Activated T-cell treated with anti-CD3 and anti-CD28 coated beads, Interleukin-2, amount 50 U/mL, for 4 hours (primary cell): ENCODE measurements at regions not wholly inside any gene's neighbourhood (a gene's known extent, or its start where the extent isn't known, plus 50 kb on each side); places are given as distances from the start of the nearest gene placed in this dataset.

Experiments used
- ATAC-seq, 2 donors: fragments of 200-7000 bp; cut with Tn5 transposase; one replicate each; pipeline ENCODE4 v1.10.0; 2021
- DNase-seq: peaks from one replicate; pipeline ENCODE4 v3.0.0-alpha.2; 2020
- H3K27me3 Mint-ChIP-seq: one replicate; pipeline ENCODE4 v1.8.0; 2021; ENCODE audit warnings: low read depth, mixed read lengths
- H3K36me3 Mint-ChIP-seq: one replicate; pipeline ENCODE4 v1.8.0; 2022; ENCODE audit warnings: mixed read lengths; ENCODE audit not compliant: insufficient read depth
- H3K4me1 Mint-ChIP-seq: one replicate; pipeline ENCODE4 v1.8.0; 2021; ENCODE audit warnings: low read depth, mixed read lengths
- H3K4me3 Mint-ChIP-seq: one replicate; pipeline ENCODE4 v1.8.0; 2021; ENCODE audit warnings: mild to moderate bottlenecking, moderate library complexity, mixed read lengths
- H3K9me3 Mint-ChIP-seq: one replicate; pipeline ENCODE4 v1.8.0; 2021; ENCODE audit warnings: mixed read lengths

GRCh38 chr10:31081937-31082840 lies 50.5 kb upstream of the ZNF438 start:
- H3K4me1 Mint-ChIP-seq = peaks cover 2% of the 10 kb centered on the region
- no peak overlapping the region for H3K4me3 Mint-ChIP-seq
- peaks cover 6% of the 10 kb centered on the region for H3K27me3 Mint-ChIP-seq
- DNase-seq = no peak
- ATAC-seq = no peak
- H3K36me3 Mint-ChIP-seq = no peaks in the 10 kb centered on the region
- no peaks in the 10 kb centered on the region for H3K9me3 Mint-ChIP-seq

- Mint-ChIP-seq H3K4me1 (peaks cover 2% of the 10 kb centered on the region), H3K36me3 (no peaks in the 10 kb centered on the region), H3K27me3 (peaks cover 6% of the 10 kb centered on the region), H3K9me3 (no peaks in the 10 kb centered on the region), H3K4me3 (no peak overlapping the region)
- peak; percentile 40 for DNase-seq
- ATAC-seq = peak; percentile 77 to 90
These were observed 52.1 kb upstream of the ZNF438 start for GRCh38 chr10:31083765-31084184.

GRCh38 chr10:31087011-31087410 lies 55.3 kb upstream of the ZNF438 start:
- ATAC-seq = no peak
- no peak overlapping the region for H3K4me3 Mint-ChIP-seq
- DNase-seq = no peak
- H3K9me3 Mint-ChIP-seq = no peaks in the 10 kb centered on the region
- no peaks in the 10 kb centered on the region for H3K27me3 Mint-ChIP-seq
- H3K36me3 Mint-ChIP-seq = no peaks in the 10 kb centered on the region
- H3K4me1 Mint-ChIP-seq = peaks cover 12% of the 10 kb centered on the region

DNA sequence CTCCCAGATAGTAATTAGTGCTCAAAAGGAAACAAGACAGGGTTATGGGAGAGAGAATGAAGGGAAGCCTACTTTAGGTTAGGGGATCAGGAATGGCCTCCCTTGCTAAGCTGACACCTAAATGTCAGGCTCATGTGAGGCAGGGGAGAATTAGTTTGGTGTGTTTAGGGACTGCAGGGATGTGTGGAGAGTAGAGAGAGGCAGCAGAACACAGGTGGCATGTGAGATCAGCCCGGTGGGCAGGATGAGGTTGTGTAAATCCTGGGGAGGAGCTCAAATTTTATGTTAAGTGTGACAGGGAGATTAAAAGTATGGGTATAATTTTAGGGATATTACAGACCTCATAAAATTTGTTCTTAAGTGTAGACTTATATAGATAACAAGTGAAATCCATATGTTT lies 56.2 kb upstream of the ZNF438 start:
- Mint-ChIP-seq H3K9me3 (no peaks in the 10 kb centered on the region), H3K4me3 (no peak overlapping the region), H3K4me1 (peaks cover 12% of the 10 kb centered on the region), H3K27me3 (no peaks in the 10 kb centered on the region), H3K36me3 (no peaks in the 10 kb centered on the region)
- ATAC-seq (no peak), DNase-seq (no peak)

DNA sequence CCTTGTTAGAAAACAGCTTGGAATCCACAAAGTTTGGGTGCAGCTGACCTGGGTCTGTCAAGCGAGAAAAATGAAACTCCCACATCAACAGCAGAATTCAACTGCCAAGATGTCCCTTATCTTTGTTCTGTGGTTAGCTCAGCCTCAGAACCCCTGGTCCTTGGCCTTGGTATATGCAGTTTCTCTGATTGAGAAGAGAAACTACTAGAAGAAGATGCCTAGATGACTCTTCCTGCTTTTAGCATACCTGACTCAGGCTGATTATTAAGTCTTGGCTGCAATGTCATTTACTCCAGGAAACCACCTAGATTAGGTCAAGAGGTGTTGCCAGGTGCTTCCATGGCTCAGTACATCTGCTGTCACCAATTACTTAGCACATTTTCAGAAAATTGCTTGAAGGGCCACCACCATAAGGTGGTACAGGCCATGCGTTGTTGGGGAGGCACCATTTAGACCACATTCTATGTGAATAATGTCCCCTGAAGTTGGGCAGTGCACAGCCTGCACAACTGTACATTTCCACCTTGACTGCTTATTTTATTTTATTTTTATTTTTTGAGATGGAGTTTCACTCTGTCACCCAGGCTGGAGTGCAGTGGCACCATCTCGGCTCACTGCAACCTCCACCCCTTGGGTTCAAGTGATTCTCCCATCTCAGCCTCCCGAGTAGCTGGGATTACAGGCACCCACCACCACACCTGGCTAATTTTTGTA lies 59.4 kb upstream of the ZNF438 start:
- Mint-ChIP-seq H3K4me1 (peaks cover 16% of the 10 kb centered on the region), H3K4me3 (no peak overlapping the region), H3K27me3 (no peaks in the 10 kb centered on the region), H3K36me3 (no peaks in the 10 kb centered on the region), H3K9me3 (no peaks in the 10 kb centered on the region)
- DNase-seq (no peak), ATAC-seq (peak; percentile 14 to 64)

DNA sequence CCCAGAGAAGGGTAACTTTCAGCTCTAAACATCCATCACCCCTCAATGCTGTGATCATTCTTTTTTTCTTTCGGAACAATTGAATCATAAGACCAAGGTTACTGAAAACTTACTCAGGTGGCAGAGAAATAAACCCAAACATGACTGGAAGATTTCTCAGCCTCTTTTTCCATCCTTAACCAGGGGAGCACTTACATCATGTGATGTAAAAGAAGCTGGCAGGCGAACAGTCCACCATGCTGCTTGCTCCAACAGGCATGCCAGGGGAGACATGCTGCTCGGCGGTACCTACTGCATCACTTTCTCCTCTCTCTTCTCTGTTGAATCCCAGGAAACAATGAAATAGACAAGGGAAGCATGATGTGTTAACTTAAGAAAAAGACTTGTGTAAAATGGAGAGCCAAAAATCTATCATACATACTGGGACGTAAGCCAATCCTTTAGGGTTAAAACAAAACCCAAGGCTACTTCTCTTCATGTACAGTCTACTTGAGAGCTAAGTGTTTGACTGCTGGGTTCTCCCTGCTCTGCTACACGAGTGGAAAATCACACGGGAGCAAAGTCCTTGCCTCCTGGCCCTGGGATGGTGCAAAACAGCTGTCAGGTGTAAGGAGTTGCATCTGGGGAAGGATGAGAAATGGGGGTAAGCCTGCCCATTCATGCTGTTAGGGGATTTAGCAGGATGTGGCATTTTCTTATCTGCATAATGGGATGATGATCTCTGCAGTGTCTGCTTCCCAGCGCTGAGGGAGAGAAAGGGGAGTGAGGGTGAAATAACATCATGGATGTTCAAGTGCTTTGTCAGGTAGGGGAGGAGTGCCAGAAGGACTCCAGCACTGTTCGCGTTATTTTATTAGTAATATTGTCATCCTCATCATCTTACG lies 64.3 kb upstream of the ZNF438 start:
- Mint-ChIP-seq H3K9me3 (no peaks in the 10 kb centered on the region), H3K36me3 (no peaks in the 10 kb centered on the region), H3K4me1 (peaks cover 27% of the 10 kb centered on the region), H3K4me3 (no peak overlapping the region), H3K27me3 (no peaks in the 10 kb centered on the region)
- ATAC-seq = no peak
- no peak for DNase-seq

DNA sequence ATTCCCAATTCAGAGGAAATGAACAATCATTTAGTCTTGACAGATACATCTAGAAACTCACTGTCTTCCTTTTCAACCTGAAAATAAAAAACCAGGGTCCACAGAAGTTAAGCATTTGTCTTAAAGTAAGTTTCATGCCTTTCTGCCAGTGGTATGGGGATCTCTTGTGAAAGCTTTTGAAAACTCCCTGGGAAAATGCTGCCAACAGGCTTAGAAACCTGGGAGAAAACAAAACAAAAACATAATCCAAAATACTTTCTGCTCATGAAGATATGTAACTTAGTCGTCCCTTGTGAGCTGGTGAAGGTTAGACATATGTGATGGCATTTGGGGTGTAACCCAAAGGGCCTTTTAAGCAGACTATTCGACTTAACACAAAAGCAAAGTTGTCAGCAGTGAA lies 66.4 kb upstream of the ZNF438 start:
- Mint-ChIP-seq H3K27me3 (no peaks in the 10 kb centered on the region), H3K4me3 (no peak overlapping the region), H3K4me1 (peaks cover 38% of the 10 kb centered on the region), H3K9me3 (no peaks in the 10 kb centered on the region), H3K36me3 (no peaks in the 10 kb centered on the region)
- no peak for DNase-seq
- no peak for ATAC-seq

- peaks cover 38% of the 10 kb centered on the region for H3K4me1 Mint-ChIP-seq
- no peaks in the 10 kb centered on the region for H3K36me3 Mint-ChIP-seq
- DNase-seq = no peak
- ATAC-seq = no peak
- H3K27me3 Mint-ChIP-seq = no peaks in the 10 kb centered on the region
- no peak overlapping the region for H3K4me3 Mint-ChIP-seq
- no peaks in the 10 kb centered on the region for H3K9me3 Mint-ChIP-seq
These were observed 67.4 kb upstream of the ZNF438 start for GRCh38 chr10:31099094-31099493.

DNA sequence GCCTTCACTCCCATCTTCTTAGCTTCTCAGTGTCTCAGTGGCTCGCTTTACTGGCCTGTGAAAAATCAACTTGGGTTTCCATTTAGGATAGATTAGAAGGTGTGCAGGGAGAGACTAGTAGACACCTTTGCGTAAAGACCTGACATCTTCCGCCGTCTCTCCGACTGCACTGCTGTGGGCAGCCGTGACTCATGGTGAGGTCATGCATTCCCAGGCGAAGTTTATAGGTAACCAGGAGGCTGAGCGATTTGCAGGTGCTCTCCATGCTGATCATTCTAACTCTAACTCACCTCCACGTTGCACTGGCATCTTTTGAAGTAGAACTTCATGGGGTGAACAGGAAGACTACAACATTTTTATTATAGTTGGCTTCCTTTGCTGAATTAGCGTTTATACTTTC lies 68.0 kb upstream of the ZNF438 start:
- Mint-ChIP-seq H3K4me3 (no peak overlapping the region), H3K4me1 (peaks cover 38% of the 10 kb centered on the region), H3K9me3 (no peaks in the 10 kb centered on the region), H3K36me3 (no peaks in the 10 kb centered on the region), H3K27me3 (no peaks in the 10 kb centered on the region)
- peak; percentile 31 for DNase-seq
- peak in 1 of 2 donors; percentile 17 for ATAC-seq

GRCh38 chr10:31100115-31100601 lies 68.5 kb upstream of the ZNF438 start:
- Mint-ChIP-seq H3K4me1 (peaks cover 38% of the 10 kb centered on the region), H3K9me3 (no peaks in the 10 kb centered on the region), H3K36me3 (no peaks in the 10 kb centered on the region), H3K27me3 (no peaks in the 10 kb centered on the region), H3K4me3 (no peak overlapping the region)
- ATAC-seq = no peak
- no peak for DNase-seq

DNA sequence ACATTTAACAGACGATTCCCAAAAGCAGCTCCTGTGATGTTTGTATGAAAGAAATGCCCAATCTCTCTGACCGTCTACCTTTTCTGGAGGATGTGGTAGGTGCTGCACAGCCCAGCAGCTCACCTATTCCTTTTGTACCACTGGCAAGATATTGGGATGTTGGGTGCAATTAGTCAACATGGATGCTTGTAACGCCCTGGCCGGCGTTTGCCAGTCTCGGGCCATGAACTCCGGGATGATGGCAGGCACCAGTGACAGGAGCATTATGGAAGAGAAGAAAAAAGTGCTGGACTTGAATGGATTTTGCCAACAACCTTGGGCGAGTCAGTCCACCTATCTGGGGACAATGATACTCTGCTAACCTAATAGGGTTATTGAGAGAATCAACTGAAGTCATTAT lies 69.0 kb upstream of the ZNF438 start:
- no peak for DNase-seq
- Mint-ChIP-seq H3K4me3 (no peak overlapping the region), H3K4me1 (peaks cover 35% of the 10 kb centered on the region), H3K36me3 (no peaks in the 10 kb centered on the region), H3K9me3 (no peaks in the 10 kb centered on the region), H3K27me3 (no peaks in the 10 kb centered on the region)
- no peak for ATAC-seq

DNA sequence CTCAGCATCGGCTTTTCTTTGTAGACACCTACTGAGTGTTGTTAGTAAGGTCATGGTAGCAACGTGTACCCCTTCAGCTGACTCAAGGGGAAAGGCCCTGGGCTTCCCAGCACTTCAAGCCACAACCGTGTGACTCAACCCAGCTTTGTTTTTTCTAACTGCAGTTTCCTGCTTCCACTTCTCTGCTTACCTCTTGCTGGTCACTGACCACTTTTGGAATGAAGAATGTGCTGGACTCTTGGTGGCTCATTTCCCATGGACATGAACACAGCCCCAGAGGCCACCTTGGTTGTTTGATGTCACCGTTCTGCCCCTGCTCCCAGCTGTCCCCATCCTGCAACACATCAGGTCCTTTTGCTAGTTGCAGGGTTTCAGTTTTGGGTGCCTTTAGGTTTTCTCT lies 69.5 kb upstream of the ZNF438 start:
- peaks cover 31% of the 10 kb centered on the region for H3K4me1 Mint-ChIP-seq
- no peaks in the 10 kb centered on the region for H3K36me3 Mint-ChIP-seq
- ATAC-seq = peak; percentile 97 to 98
- DNase-seq = peak; percentile 48
- H3K9me3 Mint-ChIP-seq = no peaks in the 10 kb centered on the region
- H3K4me3 Mint-ChIP-seq = no peak overlapping the region
- no peaks in the 10 kb centered on the region for H3K27me3 Mint-ChIP-seq

GRCh38 chr10:31102421-31102820 lies 70.8 kb upstream of the ZNF438 start:
- H3K27me3 Mint-ChIP-seq = no peaks in the 10 kb centered on the region
- ATAC-seq = no peak

DNA sequence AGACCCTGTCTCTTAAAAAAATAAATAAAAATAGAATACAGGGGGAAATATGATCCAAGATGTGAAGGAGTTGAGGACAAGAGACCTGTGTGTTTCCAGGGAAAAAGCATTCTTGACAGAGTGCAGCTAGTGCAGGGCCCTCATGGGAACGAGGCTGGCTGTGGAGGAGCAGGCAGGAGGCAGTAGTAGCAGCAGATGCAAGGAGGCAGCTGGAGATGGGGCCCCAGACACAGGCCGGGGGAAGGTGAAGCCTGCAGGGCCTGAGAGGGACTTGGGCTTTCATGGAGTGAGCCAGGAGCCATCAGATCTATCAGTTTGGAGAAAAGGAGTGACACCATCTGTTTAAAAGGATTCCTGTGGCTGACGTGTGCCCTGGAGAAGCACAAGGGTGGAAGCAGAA lies 71.4 kb upstream of the ZNF438 start:
- H3K9me3 Mint-ChIP-seq = no peaks in the 10 kb centered on the region
- H3K4me3 Mint-ChIP-seq = no peak overlapping the region
- H3K36me3 Mint-ChIP-seq = no peaks in the 10 kb centered on the region
- ATAC-seq (no peak), DNase-seq (no peak)
- H3K27me3 Mint-ChIP-seq = no peaks in the 10 kb centered on the region
- H3K4me1 Mint-ChIP-seq = peaks cover 29% of the 10 kb centered on the region

More at GRCh38 chr10:31102421-31102820, 70.8 kb upstream of the ZNF438 start:
- DNase-seq = no peak
- peaks cover 29% of the 10 kb centered on the region for H3K4me1 Mint-ChIP-seq
- H3K9me3 Mint-ChIP-seq = no peaks in the 10 kb centered on the region
- no peak overlapping the region for H3K4me3 Mint-ChIP-seq
- no peaks in the 10 kb centered on the region for H3K36me3 Mint-ChIP-seq
